ENCODE measurements at regions not wholly inside any gene's neighbourhood (a gene's known extent, or its start where the extent isn't known, plus 50 kb on each side); places are given as distances from the start of the nearest gene placed in this dataset.

GRCh38 chr15:70199124-70199482, 101.4 kb upstream of the TLE3 start:
- TF ChIP-seq, protein P1, sequence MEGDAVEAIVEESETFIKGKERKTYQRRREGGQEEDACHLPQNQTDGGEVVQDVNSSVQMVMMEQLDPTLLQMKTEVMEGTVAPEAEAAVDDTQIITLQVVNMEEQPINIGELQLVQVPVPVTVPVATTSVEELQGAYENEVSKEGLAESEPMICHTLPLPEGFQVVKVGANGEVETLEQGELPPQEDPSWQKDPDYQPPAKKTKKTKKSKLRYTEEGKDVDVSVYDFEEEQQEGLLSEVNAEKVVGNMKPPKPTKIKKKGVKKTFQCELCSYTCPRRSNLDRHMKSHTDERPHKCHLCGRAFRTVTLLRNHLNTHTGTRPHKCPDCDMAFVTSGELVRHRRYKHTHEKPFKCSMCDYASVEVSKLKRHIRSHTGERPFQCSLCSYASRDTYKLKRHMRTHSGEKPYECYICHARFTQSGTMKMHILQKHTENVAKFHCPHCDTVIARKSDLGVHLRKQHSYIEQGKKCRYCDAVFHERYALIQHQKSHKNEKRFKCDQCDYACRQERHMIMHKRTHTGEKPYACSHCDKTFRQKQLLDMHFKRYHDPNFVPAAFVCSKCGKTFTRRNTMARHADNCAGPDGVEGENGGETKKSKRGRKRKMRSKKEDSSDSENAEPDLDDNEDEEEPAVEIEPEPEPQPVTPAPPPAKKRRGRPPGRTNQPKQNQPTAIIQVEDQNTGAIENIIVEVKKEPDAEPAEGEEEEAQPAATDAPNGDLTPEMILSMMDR (IDR thresholded peaks at IDR 0.05; ENCODE audit: low read depth, low read length): no peak
- no peak for DNase-seq (ENCODE audit: low read depth, low spot score)
- no peak overlapping the region for H3K4me3 ChIP-seq (ENCODE audit: low read depth, low read length)
- in situ Hi-C loops (cut with HindIII; ENCODE audit: low sequenced_read_pairs): no loop called here

DNA sequence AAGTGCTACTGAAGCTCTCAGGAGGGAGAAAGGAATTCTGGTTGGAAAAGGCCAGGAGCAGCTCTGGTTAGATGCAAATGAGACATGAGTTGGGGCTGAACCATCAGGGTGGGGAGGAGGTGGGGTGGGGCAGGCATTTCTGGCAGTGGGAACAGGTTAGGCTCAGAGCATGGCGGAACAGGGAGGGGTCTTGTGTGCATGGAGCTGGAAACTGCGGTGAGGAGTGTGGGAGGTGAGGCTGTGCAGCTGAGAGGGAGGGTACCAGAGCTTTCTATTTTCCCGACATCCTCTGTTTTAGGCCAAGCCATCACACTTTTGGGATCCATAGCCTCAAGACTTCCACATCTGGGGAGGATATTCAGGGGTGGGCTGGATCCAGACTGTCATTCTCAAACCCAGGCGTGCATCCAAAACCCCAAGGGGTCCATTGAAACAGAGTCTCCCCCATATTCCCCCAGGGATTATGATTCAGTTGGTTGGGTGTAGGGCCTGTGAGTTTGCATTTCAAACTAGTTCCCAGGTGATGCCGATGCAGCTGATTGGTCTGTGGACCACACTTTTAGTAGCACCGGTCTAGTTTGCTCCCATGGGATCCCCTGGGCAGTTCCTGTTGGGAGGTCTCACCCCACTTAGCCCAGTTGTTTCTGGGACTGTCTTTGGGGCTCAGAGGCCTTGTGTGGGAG, 100.9 kb upstream of the TLE3 start:
- no peak overlapping the region for H3K4me3 ChIP-seq (ENCODE audit: low read depth, low read length)
- no peak for DNase-seq (ENCODE audit: low read depth, low spot score)
- TF ChIP-seq, protein P1 (IDR thresholded peaks at IDR 0.05; ENCODE audit: low read depth, low read length): no peak
- in situ Hi-C loops (cut with HindIII; ENCODE audit: low sequenced_read_pairs): no loop called here

DNA sequence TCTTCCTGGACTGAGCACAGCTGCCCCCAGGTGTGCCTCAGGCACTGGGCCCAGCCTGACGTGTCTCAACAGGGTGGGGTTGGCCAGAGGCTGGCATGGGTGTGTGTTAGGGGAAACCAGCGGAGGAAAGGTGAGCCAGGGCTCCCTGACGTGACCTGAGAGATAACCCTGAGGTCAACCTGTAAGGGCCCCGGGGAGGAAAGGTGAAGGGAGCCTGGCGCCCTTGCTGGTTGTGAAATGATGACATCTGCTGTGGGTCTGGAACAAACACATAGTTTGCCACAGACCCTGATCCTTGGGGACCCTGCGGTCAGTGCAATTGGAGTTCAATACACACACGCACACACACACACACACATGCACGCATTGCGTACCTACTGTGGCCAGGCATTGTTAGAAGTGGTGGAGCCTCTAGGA, 100.2 kb upstream of the TLE3 start:
- H3K4me3 ChIP-seq (ENCODE audit: low read depth, low read length): no peak overlapping the region
- DNase-seq (ENCODE audit: low read depth, low spot score): no peak
- TF ChIP-seq, protein P1 (IDR thresholded peaks at IDR 0.05; ENCODE audit: low read depth, low read length): no peak
- in situ Hi-C loops (cut with HindIII; ENCODE audit: low sequenced_read_pairs): no loop called here

- H3K4me3 ChIP-seq (ENCODE audit: low read depth, low read length): no peak overlapping the region
- in situ Hi-C loops (cut with HindIII; ENCODE audit: low sequenced_read_pairs): no loop called here
- TF ChIP-seq, protein P1 (IDR thresholded peaks at IDR 0.05; ENCODE audit: low read depth, low read length): no peak
- no peak for DNase-seq (ENCODE audit: low read depth, low spot score)
Observed at GRCh38 chr15:70197318-70197944, 99.7 kb upstream of the TLE3 start.

GRCh38 chr15:70196372-70197316, 98.9 kb upstream of the TLE3 start:
- H3K4me3 ChIP-seq (ENCODE audit: low read depth, low read length): no peak overlapping the region
- TF ChIP-seq, protein P1 (IDR thresholded peaks at IDR 0.05; ENCODE audit: low read depth, low read length): no peak
- peak; percentile 93 for DNase-seq (ENCODE audit: low read depth, low spot score)
- in situ Hi-C loops (cut with HindIII; ENCODE audit: low sequenced_read_pairs): no loop called here

DNA sequence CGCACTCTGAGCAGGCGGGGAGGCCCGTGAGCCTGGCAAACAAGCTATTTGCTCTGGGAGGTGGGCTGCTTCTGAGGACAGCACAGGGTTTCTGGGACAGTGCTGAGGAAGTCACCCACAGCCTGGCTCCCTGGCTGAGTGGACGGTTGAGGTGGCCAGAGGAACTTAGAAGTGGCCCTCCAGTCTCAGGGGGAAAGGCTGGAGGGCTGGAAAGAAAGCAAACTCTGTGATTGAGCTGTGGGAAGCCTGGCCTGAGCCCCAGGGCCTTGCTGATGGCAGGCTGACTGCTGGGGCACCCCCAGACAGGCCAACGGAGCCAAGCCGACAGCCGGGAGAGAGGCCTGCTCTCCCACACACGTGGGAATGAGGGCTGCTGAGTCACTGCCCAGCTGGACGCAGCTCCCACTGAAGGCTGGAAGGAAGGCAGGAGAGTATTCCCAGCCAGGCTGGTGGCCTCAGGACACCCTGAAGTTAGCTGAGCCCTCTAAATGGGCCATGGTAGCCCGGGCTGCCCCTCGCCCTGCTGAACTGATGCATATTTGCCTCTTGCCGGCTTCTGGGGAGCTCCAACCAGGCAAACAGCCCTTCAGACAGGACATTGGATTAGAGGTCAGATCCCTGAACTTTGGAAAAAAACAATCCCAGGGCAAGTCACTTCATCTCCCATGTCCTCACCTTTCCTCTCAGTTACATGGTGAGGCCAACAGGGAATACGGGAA, 98.0 kb upstream of the TLE3 start:
- peak; percentile 92 for DNase-seq (ENCODE audit: low read depth, low spot score)
- no peak overlapping the region for H3K4me3 ChIP-seq (ENCODE audit: low read depth, low read length)
- TF ChIP-seq, protein P1 (IDR thresholded peaks at IDR 0.05; ENCODE audit: low read depth, low read length): no peak
- in situ Hi-C loops (cut with HindIII; ENCODE audit: low sequenced_read_pairs): no loop called here
